ENCODE measurements at regions not wholly inside any gene's neighbourhood (a gene's known extent, or its start where the extent isn't known, plus 50 kb on each side); places are given as distances from the start of the nearest gene placed in this dataset.

GRCh38 chr20:10747019-10747418 lies 73.2 kb upstream of the JAG1 start:
- TF ChIP-seq ELF1 (IDR thresholded peaks at IDR 0.05; ENCODE audit: borderline replicate concordance, low read depth) (no peak), EZH2phosphoT487 (IDR thresholded peaks at IDR 0.05; ENCODE audit: borderline replicate concordance) (no peak), CEBPB (IDR thresholded peaks at IDR 0.05; ENCODE audit: low read depth) (no peak), ZFX (IDR thresholded peaks at IDR 0.05) (no peak), SIN3A (IDR thresholded peaks at IDR 0.05; ENCODE audit: low read depth) (no peak), EGR1 (IDR thresholded peaks at IDR 0.05; ENCODE audit: low read depth) (no peak)
- CTCF ChIA-PET = no interaction called here
- H3K9me3 ChIP-seq (ENCODE audit: control insufficient read depth in 1 of 2, insufficient read depth in 1 of 2, low read depth in 1 of 2, low read length in 2 of 2) = no peaks in the 10 kb centered on the region
- no peaks in the 10 kb centered on the region for H3K9me2 ChIP-seq (ENCODE audit: insufficient read depth)
- no peak overlapping the region for H3K27ac ChIP-seq (ENCODE audit: low read depth, low read length)
- no TSS peak for BruUV-seq (replicated peaks)
- no peaks in the 10 kb centered on the region for H3K27me3 ChIP-seq (ENCODE audit: insufficient read depth, low read length)
- no peak for DNase-seq (ENCODE audit: low read depth, low spot score)
- no peak overlapping the region for H3K4me3 ChIP-seq (replicated peaks in 1 of 2; ENCODE audit: low read depth in 1 of 2, low read length in 2 of 2)
- H3K9ac ChIP-seq (ENCODE audit: low read length) = no peak overlapping the region
- intact Hi-C loops (cut with micrococcal nuclease) = no loop called here
- no peak for ATAC-seq
- H4K20me1 ChIP-seq (ENCODE audit: insufficient read depth) = no peaks in the 10 kb centered on the region
- H2AFZ ChIP-seq (ENCODE audit: low read depth, low read length, poor library complexity, severe bottlenecking) = no peak overlapping the region
- no peak overlapping the region for H3K4me2 ChIP-seq (ENCODE audit: low read length)
- RAD21 ChIA-PET (ENCODE audit: low non-redundant PET in 1 of 2, low total read pairs in 2 of 2, uncharacterized antibody in 2 of 2, unreplicated experiment in 2 of 2) = no interaction called here
- no peaks in the 10 kb centered on the region for H3K36me3 ChIP-seq (ENCODE audit: control insufficient read depth in 1 of 2, insufficient read depth in 2 of 2, low read length in 2 of 2)
- POLR2A ChIA-PET = no interaction called here
- H3K79me2 ChIP-seq (ENCODE audit: insufficient read depth, low read length) = no peaks in the 10 kb centered on the region
- H3K4me1 ChIP-seq (ENCODE audit: control insufficient read depth in 1 of 2, insufficient read depth in 2 of 2, low read length in 2 of 2) = no peaks in the 10 kb centered on the region

- POLR2A ChIA-PET = no interaction called here
- BruUV-seq (replicated peaks) = no TSS peak
- intact Hi-C loops (cut with micrococcal nuclease) = no loop called here
- DNase-seq (ENCODE audit: low read depth, low spot score) (no peak), ATAC-seq (no peak)
- Histone ChIP-seq H3K79me2 (ENCODE audit: insufficient read depth, low read length) (no peaks in the 10 kb centered on the region), H4K20me1 (ENCODE audit: insufficient read depth) (no peaks in the 10 kb centered on the region), H3K27ac (ENCODE audit: low read depth, low read length) (no peak overlapping the region), H3K9me2 (ENCODE audit: insufficient read depth) (no peaks in the 10 kb centered on the region), H3K9ac (ENCODE audit: low read length) (no peak overlapping the region), H3K4me2 (ENCODE audit: low read length) (no peak overlapping the region), H3K9me3 (ENCODE audit: control insufficient read depth in 1 of 2, insufficient read depth in 1 of 2, low read depth in 1 of 2, low read length in 2 of 2) (no peaks in the 10 kb centered on the region), H3K4me1 (ENCODE audit: control insufficient read depth in 1 of 2, insufficient read depth in 2 of 2, low read length in 2 of 2) (no peaks in the 10 kb centered on the region), H3K36me3 (ENCODE audit: control insufficient read depth in 1 of 2, insufficient read depth in 2 of 2, low read length in 2 of 2) (no peaks in the 10 kb centered on the region), H3K4me3 (replicated peaks in 1 of 2; ENCODE audit: low read depth in 1 of 2, low read length in 2 of 2) (no peak overlapping the region), H2AFZ (ENCODE audit: low read depth, low read length, poor library complexity, severe bottlenecking) (no peak overlapping the region), H3K27me3 (ENCODE audit: insufficient read depth, low read length) (no peaks in the 10 kb centered on the region)
- TF ChIP-seq YY1 (IDR thresholded peaks at IDR 0.05; ENCODE audit: extremely low read depth, insufficient replicate concordance, low read depth, low read length) = no peak
- CTCF ChIA-PET = no interaction called here
- RAD21 ChIA-PET (ENCODE audit: low non-redundant PET in 1 of 2, low total read pairs in 2 of 2, uncharacterized antibody in 2 of 2, unreplicated experiment in 2 of 2) = no interaction called here
These were observed 75.3 kb upstream of the JAG1 start for GRCh38 chr20:10749084-10749483.
